ENCODE measurements at regions not wholly inside any gene's neighbourhood (a gene's known extent, or its start where the extent isn't known, plus 50 kb on each side); places are given as distances from the start of the nearest gene placed in this dataset.

- TF ChIP-seq, protein P1, sequence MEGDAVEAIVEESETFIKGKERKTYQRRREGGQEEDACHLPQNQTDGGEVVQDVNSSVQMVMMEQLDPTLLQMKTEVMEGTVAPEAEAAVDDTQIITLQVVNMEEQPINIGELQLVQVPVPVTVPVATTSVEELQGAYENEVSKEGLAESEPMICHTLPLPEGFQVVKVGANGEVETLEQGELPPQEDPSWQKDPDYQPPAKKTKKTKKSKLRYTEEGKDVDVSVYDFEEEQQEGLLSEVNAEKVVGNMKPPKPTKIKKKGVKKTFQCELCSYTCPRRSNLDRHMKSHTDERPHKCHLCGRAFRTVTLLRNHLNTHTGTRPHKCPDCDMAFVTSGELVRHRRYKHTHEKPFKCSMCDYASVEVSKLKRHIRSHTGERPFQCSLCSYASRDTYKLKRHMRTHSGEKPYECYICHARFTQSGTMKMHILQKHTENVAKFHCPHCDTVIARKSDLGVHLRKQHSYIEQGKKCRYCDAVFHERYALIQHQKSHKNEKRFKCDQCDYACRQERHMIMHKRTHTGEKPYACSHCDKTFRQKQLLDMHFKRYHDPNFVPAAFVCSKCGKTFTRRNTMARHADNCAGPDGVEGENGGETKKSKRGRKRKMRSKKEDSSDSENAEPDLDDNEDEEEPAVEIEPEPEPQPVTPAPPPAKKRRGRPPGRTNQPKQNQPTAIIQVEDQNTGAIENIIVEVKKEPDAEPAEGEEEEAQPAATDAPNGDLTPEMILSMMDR (IDR thresholded peaks at IDR 0.05), result no peak
- TF ChIP-seq FOXM1 (IDR thresholded peaks at IDR 0.05; ENCODE audit: low read depth) (no peak), YY1 (IDR thresholded peaks at IDR 0.05; ENCODE audit: low read depth) (no peak), POLR2AphosphoS5 (IDR thresholded peaks at IDR 0.05; ENCODE audit: low read depth, low read length) (no peak), RCOR1 (IDR thresholded peaks at IDR 0.05; ENCODE audit: low read length) (no peak), NRF1 (IDR thresholded peaks at IDR 0.05; ENCODE audit: low read depth, low read length) (no peak), EP300 (IDR thresholded peaks at IDR 0.05; ENCODE audit: borderline replicate concordance in 1 of 2, low read depth in 1 of 2, low read length in 1 of 2) (no peak), TAF1 (IDR thresholded peaks at IDR 0.05; ENCODE audit: borderline replicate concordance, low read depth, low read length) (no peak), USF2 (IDR thresholded peaks at IDR 0.05; ENCODE audit: borderline replicate concordance, low read depth, low read length) (no peak), RAD21 (IDR thresholded peaks at IDR 0.05; ENCODE audit: low read length) (no peak), EZH2phosphoT487 (IDR thresholded peaks at IDR 0.05; ENCODE audit: borderline replicate concordance, low read depth) (no peak), JUND (IDR thresholded peaks at IDR 0.05) (no peak), PBX3 (IDR thresholded peaks at IDR 0.05) (no peak), CHD2 (IDR thresholded peaks at IDR 0.05; ENCODE audit: low read length, partially characterized antibody) (no peak)
Observed at GRCh38 chr3:152209776-152210175, 59.0 kb upstream of the MBNL1 start.
